Peyer's patch (tissue), 4 donors: ENCODE measurements at regions not wholly inside any gene's neighbourhood (a gene's known extent, or its start where the extent isn't known, plus 50 kb on each side); places are given as distances from the start of the nearest gene placed in this dataset.

ENCODE experiments used
- DNase-seq, 3 donors: peaks; one replicate each; pipeline ENCODE4 v3.0.0-alpha.2; 2017 to 2019
- H3K27ac ChIP-seq, 4 donors: fragments of 200-600 bp; sonication (generic); one replicate each; pipeline ENCODE4 v1.5.1; 2016 to 2019
- H3K27me3 ChIP-seq, 2 donors: fragments of 200-600 bp; sonication (generic); one replicate each; pipeline ENCODE4 v1.5.1; 2019
- H3K36me3 ChIP-seq, 3 donors: fragments of 200-600 bp; sonication (generic); one replicate each; pipeline ENCODE4 v1.5.1; 2016 to 2019
- H3K4me1 ChIP-seq, 4 donors: fragments of 200-600 bp; sonication (generic); one replicate each; pipeline ENCODE4 v1.5.1; 2016 to 2019
- H3K4me3 ChIP-seq, 4 donors: fragments of 200-600 bp; sonication (generic); 1 replicate in 3 of 4; 2 replicates in 1 of 4; pipeline ENCODE4 v1.5.1; 2016 to 2019; ENCODE audit warnings: mild to moderate bottlenecking in 1 of 4
- H3K9me3 ChIP-seq, 4 donors: fragments of 200-600 bp; sonication (generic); one replicate each; pipeline ENCODE4 v1.5.1; 2016 to 2019; ENCODE audit warnings: mild to moderate bottlenecking in 1 of 4
- CTCF ChIP-seq, 6 experiments: fragments of 450-650 bp in 4 of 6; fragments of 200-600 bp in 2 of 6; sonication (generic) in 1 of 6; IDR thresholded peaks; one replicate each; pipeline ENCODE4 v1.5.1; 2017 to 2019; ENCODE audit warnings: antibody characterized with exemption in 6 of 6, mild to moderate bottlenecking in 3 of 6, moderate library complexity in 1 of 6
- POLR2A ChIP-seq, 2 donors: fragments of 450-650 bp; IDR thresholded peaks; one replicate each; pipeline ENCODE4 v1.5.1; 2017; ENCODE audit warnings: antibody characterized with exemption in 2 of 2, mild to moderate bottlenecking in 2 of 2, moderate library complexity in 2 of 2

DNA sequence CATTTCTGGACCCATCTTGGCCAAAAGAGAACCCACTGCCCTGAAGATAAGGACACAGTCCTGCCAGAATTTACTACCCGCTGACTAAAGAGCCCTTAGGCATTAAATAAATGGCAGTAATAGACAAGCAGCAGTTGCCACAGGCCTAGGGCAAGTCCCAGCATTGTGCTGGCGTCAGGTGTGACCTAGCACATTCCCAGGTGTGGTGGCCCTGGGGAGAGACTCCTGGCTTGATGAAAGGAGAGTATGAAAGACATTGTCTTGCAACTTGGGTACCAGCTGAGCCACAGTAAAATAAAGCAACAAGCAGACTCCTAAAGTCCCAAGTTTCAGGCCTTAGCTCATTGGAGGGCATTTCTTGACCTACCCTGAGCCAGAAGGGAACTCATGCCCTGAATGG, 715.7 kb upstream of the SORCS1 start:
- no peak for TF ChIP-seq CTCF (IDR thresholded peaks at IDR 0.05)
- TF ChIP-seq POLR2A (IDR thresholded peaks at IDR 0.05) = no peak
- H3K9me3 ChIP-seq = no peaks in the 10 kb centered on the region

GRCh38 chr10:107873007-107873406, 708.5 kb upstream of the SORCS1 start:
- no peak for DNase-seq
- H3K36me3 ChIP-seq = no peaks in the 10 kb centered on the region
- H3K27ac ChIP-seq = no peak overlapping the region
- TF ChIP-seq CTCF (IDR thresholded peaks at IDR 0.05) = no peak
- TF ChIP-seq POLR2A (IDR thresholded peaks at IDR 0.05) = no peak
- H3K9me3 ChIP-seq = no peaks in the 10 kb centered on the region
- no peak overlapping the region for H3K4me3 ChIP-seq
- no peaks in the 10 kb centered on the region for H3K4me1 ChIP-seq
- H3K27me3 ChIP-seq = no peaks in the 10 kb centered on the region

More for the DNA sequence above, 715.7 kb upstream of the SORCS1 start:
- Histone ChIP-seq H3K4me3 (no peak overlapping the region), H3K4me1 (no peaks in the 10 kb centered on the region), H3K36me3 (no peaks in the 10 kb centered on the region), H3K27ac (no peak overlapping the region), H3K27me3 (no peaks in the 10 kb centered on the region)
- DNase-seq = no peak

DNA sequence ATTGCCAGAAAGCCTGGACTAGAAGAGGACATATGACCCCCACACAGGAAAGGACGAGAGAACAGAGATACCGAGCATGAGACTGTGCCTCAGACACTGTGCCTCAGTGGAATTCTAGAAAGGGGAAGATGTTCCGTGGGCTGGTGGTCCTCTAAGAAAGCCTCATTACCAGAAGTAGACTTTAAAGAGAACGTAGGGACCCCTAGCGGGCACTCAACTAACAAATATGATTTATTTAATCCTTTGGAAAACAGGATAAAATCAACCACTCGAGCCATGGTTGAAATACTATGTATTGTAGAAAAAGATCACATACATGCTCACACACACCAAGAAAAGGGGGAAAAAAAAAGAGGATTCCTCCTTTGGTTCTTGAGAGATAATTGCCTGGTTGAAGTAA, 701.2 kb upstream of the SORCS1 start:
- Histone ChIP-seq H3K27ac (no peak overlapping the region), H3K36me3 (no peaks in the 10 kb centered on the region), H3K27me3 (no peaks in the 10 kb centered on the region), H3K4me3 (no peak overlapping the region), H3K9me3 (no peaks in the 10 kb centered on the region), H3K4me1 (no peaks in the 10 kb centered on the region)
- TF ChIP-seq CTCF (IDR thresholded peaks at IDR 0.05) (no peak), POLR2A (IDR thresholded peaks at IDR 0.05) (no peak)
- no peak for DNase-seq

- H3K27ac ChIP-seq = no peak overlapping the region
- no peak overlapping the region for H3K4me3 ChIP-seq
- TF ChIP-seq POLR2A (IDR thresholded peaks at IDR 0.05) = no peak
- no peak for TF ChIP-seq CTCF (IDR thresholded peaks at IDR 0.05)
- H3K4me1 ChIP-seq = no peaks in the 10 kb centered on the region
- no peaks in the 10 kb centered on the region for H3K9me3 ChIP-seq
- DNase-seq = no peak
- no peaks in the 10 kb centered on the region for H3K27me3 ChIP-seq
- H3K36me3 ChIP-seq = no peaks in the 10 kb centered on the region
Measured at GRCh38 chr10:107859065-107859464, 694.6 kb upstream of the SORCS1 start.

GRCh38 chr10:107856047-107856315, 691.5 kb upstream of the SORCS1 start:
- no peak overlapping the region for H3K27ac ChIP-seq
- TF ChIP-seq CTCF (IDR thresholded peaks at IDR 0.05) (no peak), POLR2A (IDR thresholded peaks at IDR 0.05) (no peak)
- DNase-seq = no peak
- no peaks in the 10 kb centered on the region for H3K4me1 ChIP-seq
- no peaks in the 10 kb centered on the region for H3K27me3 ChIP-seq
- H3K36me3 ChIP-seq = no peaks in the 10 kb centered on the region
- no peaks in the 10 kb centered on the region for H3K9me3 ChIP-seq
- no peak overlapping the region for H3K4me3 ChIP-seq

- TF ChIP-seq POLR2A (IDR thresholded peaks at IDR 0.05) (no peak), CTCF (IDR thresholded peaks at IDR 0.05) (no peak)
- no peaks in the 10 kb centered on the region for H3K4me1 ChIP-seq
- H3K9me3 ChIP-seq = no peaks in the 10 kb centered on the region
- no peak for DNase-seq
- no peak overlapping the region for H3K27ac ChIP-seq
- no peaks in the 10 kb centered on the region for H3K36me3 ChIP-seq
- no peaks in the 10 kb centered on the region for H3K27me3 ChIP-seq
- H3K4me3 ChIP-seq = no peak overlapping the region
Measured at GRCh38 chr10:107855301-107856046, 691.0 kb upstream of the SORCS1 start.
